CD14-positive monocyte (primary cell): ENCODE measurements at regions not wholly inside any gene's neighbourhood (a gene's known extent, or its start where the extent isn't known, plus 50 kb on each side); places are given as distances from the start of the nearest gene placed in this dataset.

Source experiments
- DNase-seq, 3 donors: peaks; one replicate each; pipeline ENCODE4 v3.0.0-alpha.2; 2011 to 2022
- H2AFZ ChIP-seq: 2 replicates; pipeline ENCODE4 v1.6.0; 2012; ENCODE audit warnings: mild to moderate bottlenecking, low read depth, low read length, inconsistent platforms; ENCODE audit not compliant: insufficient read depth, poor library complexity, severe bottlenecking
- H3K27ac ChIP-seq, 2 donors: 1 replicate in 1 of 2; 2 replicates in 1 of 2; pipeline ENCODE4 v1.5.1; 2012 to 2013; ENCODE audit warnings: low read length in 2 of 2, control low read depth in 1 of 2, inconsistent platforms in 1 of 2, low read depth in 1 of 2, mild to moderate bottlenecking in 1 of 2
- H3K27me3 ChIP-seq, 2 donors: one replicate each; pipeline versions ENCODE4 v1.6.0 to v1.6.1; 2011 to 2013; ENCODE audit warnings: low read length in 2 of 2; ENCODE audit not compliant: control insufficient read depth in 2 of 2, insufficient read depth in 2 of 2
- H3K36me3 ChIP-seq, 2 donors: replicated peaks in 1 of 2; 1 replicate in 1 of 2; 2 replicates in 1 of 2; pipeline versions ENCODE4 v1.5.1 to v1.6.1; 2012 to 2013; ENCODE audit warnings: low read length in 2 of 2, control low read depth in 1 of 2, inconsistent platforms in 1 of 2, mild to moderate bottlenecking in 1 of 2; ENCODE audit not compliant: insufficient read depth in 2 of 2, control insufficient read depth in 1 of 2
- H3K4me1 ChIP-seq, 2 donors: 1 replicate in 1 of 2; 2 replicates in 1 of 2; pipeline versions ENCODE4 v1.5.1 to v1.6.1; 2012 to 2013; ENCODE audit warnings: low read length in 2 of 2, control low read depth in 1 of 2, inconsistent platforms in 1 of 2, mild to moderate bottlenecking in 1 of 2, moderate library complexity in 1 of 2; ENCODE audit not compliant: insufficient read depth in 2 of 2, control insufficient read depth in 1 of 2
- H3K4me2 ChIP-seq: replicated peaks from 2 replicates; pipeline ENCODE3; 2012; ENCODE audit warnings: low read length, moderate library complexity, mild to moderate bottlenecking; ENCODE audit not compliant: poor library complexity, severe bottlenecking; ENCODE audit errors: extremely low read depth
- H3K4me3 ChIP-seq, 3 experiments: fragments of 200-600 bp in 1 of 3; sonication (generic) in 1 of 3; replicated peaks in 1 of 3; 1 replicate in 2 of 3; 2 replicates in 1 of 3; pipeline ENCODE4 v1.5.1; 2011 to 2013; ENCODE audit warnings: low read length in 3 of 3, mild to moderate bottlenecking in 3 of 3, control low read depth in 2 of 3, low read depth in 2 of 3, inconsistent platforms in 1 of 3, moderate library complexity in 1 of 3
- H3K79me2 ChIP-seq: 2 replicates; pipeline ENCODE4 v1.6.0; 2012; ENCODE audit warnings: mild to moderate bottlenecking, control low read depth, inconsistent platforms, low read length, moderate library complexity; ENCODE audit not compliant: insufficient read depth
- H3K9ac ChIP-seq: 2 replicates; pipeline ENCODE4 v1.6.0; 2017; ENCODE audit warnings: low read length, mild to moderate bottlenecking; ENCODE audit not compliant: insufficient read depth, poor library complexity, severe bottlenecking
- H3K9me3 ChIP-seq, 2 donors: replicated peaks in 1 of 2; 1 replicate in 1 of 2; 2 replicates in 1 of 2; pipeline versions ENCODE4 v1.5.1 to v1.6.1; 2012 to 2013; ENCODE audit warnings: low read length in 2 of 2, control low read depth in 1 of 2; ENCODE audit not compliant: control insufficient read depth in 1 of 2, insufficient read depth in 1 of 2
- H4K20me1 ChIP-seq: 2 replicates; pipeline ENCODE4 v1.6.0; 2012; ENCODE audit warnings: mild to moderate bottlenecking, low read length, control low read depth, moderate library complexity; ENCODE audit not compliant: insufficient read depth
- H3K27ac Mint-ChIP-seq, 7 donors: one replicate each; pipeline ENCODE4 v1.8.0; 2020; ENCODE audit warnings: mild to moderate bottlenecking in 7 of 7, mixed read lengths in 7 of 7, moderate library complexity in 6 of 7, inconsistent platforms in 2 of 7
- H3K27me3 Mint-ChIP-seq, 3 donors: one replicate each; pipeline ENCODE4 v1.8.0; 2021 to 2022; ENCODE audit warnings: low read depth in 3 of 3, mild to moderate bottlenecking in 3 of 3, mixed read lengths in 3 of 3, moderate library complexity in 3 of 3, inconsistent platforms in 1 of 3
- H3K36me3 Mint-ChIP-seq, 2 donors: one replicate each; pipeline ENCODE4 v1.8.0; 2020; ENCODE audit warnings: mixed read lengths in 2 of 2, inconsistent platforms in 1 of 2, mild to moderate bottlenecking in 1 of 2
- H3K4me1 Mint-ChIP-seq: one replicate; pipeline ENCODE4 v1.8.0; 2020; ENCODE audit warnings: mild to moderate bottlenecking, mixed read lengths
- H3K4me3 Mint-ChIP-seq, 2 donors: one replicate each; pipeline ENCODE4 v1.8.0; 2020; ENCODE audit warnings: mild to moderate bottlenecking in 2 of 2, mixed read lengths in 2 of 2, moderate library complexity in 1 of 2
- H3K9me3 Mint-ChIP-seq, 7 donors: one replicate each; pipeline ENCODE4 v1.8.0; 2020 to 2022; ENCODE audit warnings: mixed read lengths in 7 of 7, mild to moderate bottlenecking in 6 of 7, moderate library complexity in 6 of 7, inconsistent platforms in 2 of 7
- CTCF ChIP-seq: fragments of 200-600 bp; IDR thresholded peaks from one replicate; pipeline ENCODE4 v1.8.0; 2022; ENCODE audit warnings: antibody characterized with exemption, mild to moderate bottlenecking
- WGBS: methylation state at CpG from one replicate; pipeline ENCODE4 v1.1.5; 2013; ENCODE audit warnings: missing lambda C conversion rate; ENCODE audit not compliant: insufficient coverage; 5-methylcytosine and 5-hydroxymethylcytosine counted together
- intact Hi-C, 2 donors: fragments of 100-400 bp; cut with micrococcal nuclease; formaldehyde crosslinking; loops; one replicate each; pipeline versions ENCODE4 v1.15.0 to v1.15.1; 2023

GRCh38 chr11:23931443-23931842 is 565.4 kb upstream of the LUZP2 start:
- Mint-ChIP-seq H3K4me1 (peaks cover 2% of the 10 kb centered on the region), H3K4me3 (no peak overlapping the region), H3K27ac (no peak overlapping the region), H3K9me3 (peaks cover 1 to 14% (median 4%) of the 10 kb centered on the region in 7 donors), H3K36me3 (no peaks in the 10 kb centered on the region), H3K27me3 (no peaks in the 10 kb centered on the region)
- Histone ChIP-seq H3K36me3 (no peaks in the 10 kb centered on the region), H3K4me1 (no peaks in the 10 kb centered on the region), H3K9ac (no peak overlapping the region), H3K27ac (no peak overlapping the region), H2AFZ (no peak overlapping the region), H3K4me2 (no peak overlapping the region), H3K27me3 (no peaks in the 10 kb centered on the region), H3K4me3 (no peak overlapping the region), H3K9me3 (peaks cover 0 to 7% of the 10 kb centered on the region in 2 donors), H3K79me2 (no peaks in the 10 kb centered on the region), H4K20me1 (no peaks in the 10 kb centered on the region)
- DNase-seq: no peak
- intact Hi-C loops: no loop called here
- WGBS: 80% methylated on average over 1 of the region's 2 CpGs
- TF ChIP-seq CTCF: no peak

DNA sequence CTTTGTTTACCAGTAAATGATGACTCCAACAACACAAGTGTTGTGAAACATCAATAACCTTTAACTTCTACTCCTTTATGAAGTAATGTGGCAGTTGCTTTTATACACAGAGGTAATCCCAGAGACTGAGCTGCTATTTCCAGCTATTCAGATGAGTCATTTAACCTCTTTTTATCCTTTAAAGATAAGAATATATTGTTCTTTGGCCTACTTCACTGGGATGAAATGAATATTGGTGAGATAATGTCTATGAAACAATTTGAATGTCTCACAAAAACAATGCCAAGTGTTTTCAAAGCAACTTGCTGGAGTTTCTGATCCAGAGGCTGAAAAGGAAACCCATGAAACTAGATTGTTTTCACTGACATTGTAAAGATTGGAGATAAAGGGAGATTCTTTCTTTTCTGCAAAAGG is 564.4 kb upstream of the LUZP2 start:
- Mint-ChIP-seq H3K4me1 (peaks cover 2% of the 10 kb centered on the region), H3K27ac (no peak overlapping the region), H3K9me3 (peaks cover 3 to 16% (median 7%) of the 10 kb centered on the region in 7 donors), H3K27me3 (no peaks in the 10 kb centered on the region), H3K36me3 (no peaks in the 10 kb centered on the region), H3K4me3 (no peak overlapping the region)
- Histone ChIP-seq H3K27ac (no peak overlapping the region), H3K4me1 (no peaks in the 10 kb centered on the region), H3K9me3 (peaks cover 0 to 12% of the 10 kb centered on the region in 2 donors), H3K36me3 (no peaks in the 10 kb centered on the region), H3K4me2 (no peak overlapping the region), H3K79me2 (no peaks in the 10 kb centered on the region), H3K4me3 (no peak overlapping the region), H4K20me1 (no peaks in the 10 kb centered on the region), H3K9ac (no peak overlapping the region), H3K27me3 (no peaks in the 10 kb centered on the region), H2AFZ (no peak overlapping the region)
- no peak for TF ChIP-seq CTCF
- intact Hi-C loops: no loop called here
- no peak for DNase-seq
